PFSK-1 (cell line): ENCODE measurements at regions not wholly inside any gene's neighbourhood (a gene's known extent, or its start where the extent isn't known, plus 50 kb on each side); places are given as distances from the start of the nearest gene placed in this dataset.

ENCODE experiments used
- FOXP2 ChIP-seq: optimal IDR thresholded peaks from 2 replicates; pipeline ENCODE3; 2011; ENCODE audit warnings: borderline replicate concordance, control low read depth, inconsistent platforms; ENCODE audit not compliant: insufficient read depth; ENCODE audit errors: extremely low read length, extremely low read depth
- POLR2AphosphoS5 ChIP-seq: IDR thresholded peaks from 2 replicates; pipeline ENCODE4 v1.6.1; 2012; ENCODE audit warnings: low read depth, mild to moderate bottlenecking, control low read depth, low read length, moderate library complexity
- SIN3A ChIP-seq: IDR thresholded peaks from 2 replicates; pipeline ENCODE4 v1.6.1; 2012; ENCODE audit warnings: mild to moderate bottlenecking, low read length, moderate library complexity, borderline replicate concordance; ENCODE audit not compliant: insufficient read depth
- TAF1 ChIP-seq: IDR thresholded peaks from 2 replicates; pipeline ENCODE4 v1.6.1; 2012; ENCODE audit warnings: low read length, control low read depth, borderline replicate concordance; ENCODE audit not compliant: insufficient read depth
- TF ChIP-seq, protein P1 (sequence below), 2 experiments: IDR thresholded peaks; 2 replicates each; pipeline versions ENCODE4 v1.6.1 to v1.8.0; 2011 to 2012; ENCODE audit warnings: low read depth in 2 of 2, low read length in 2 of 2, control low read depth in 1 of 2, inconsistent platforms in 1 of 2, mild to moderate bottlenecking in 1 of 2, moderate library complexity in 1 of 2; ENCODE audit not compliant: insufficient read depth in 1 of 2

DNA sequence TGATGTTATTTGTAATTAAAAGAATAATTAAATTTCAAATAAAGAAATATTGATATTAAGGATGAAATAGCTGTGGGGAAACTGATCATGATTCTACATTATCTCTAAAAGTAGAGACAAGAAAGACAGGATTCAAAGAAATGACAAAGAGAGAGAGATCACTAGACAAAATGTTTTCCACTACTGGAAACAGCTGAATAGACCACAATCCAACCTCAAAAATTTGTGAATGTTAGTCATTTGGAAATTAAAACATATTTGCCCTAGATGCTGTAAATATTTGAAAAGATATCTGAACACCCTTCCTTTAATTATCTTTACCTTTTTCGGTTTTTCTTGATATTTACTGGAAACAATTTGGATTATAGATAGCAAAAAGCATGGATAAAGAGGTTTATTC is 414.9 kb downstream of the CENPC start:
- TF ChIP-seq POLR2AphosphoS5 (no peak), SIN3A (no peak), FOXP2 (no peak), TAF1 (no peak)
- TF ChIP-seq, protein P1, sequence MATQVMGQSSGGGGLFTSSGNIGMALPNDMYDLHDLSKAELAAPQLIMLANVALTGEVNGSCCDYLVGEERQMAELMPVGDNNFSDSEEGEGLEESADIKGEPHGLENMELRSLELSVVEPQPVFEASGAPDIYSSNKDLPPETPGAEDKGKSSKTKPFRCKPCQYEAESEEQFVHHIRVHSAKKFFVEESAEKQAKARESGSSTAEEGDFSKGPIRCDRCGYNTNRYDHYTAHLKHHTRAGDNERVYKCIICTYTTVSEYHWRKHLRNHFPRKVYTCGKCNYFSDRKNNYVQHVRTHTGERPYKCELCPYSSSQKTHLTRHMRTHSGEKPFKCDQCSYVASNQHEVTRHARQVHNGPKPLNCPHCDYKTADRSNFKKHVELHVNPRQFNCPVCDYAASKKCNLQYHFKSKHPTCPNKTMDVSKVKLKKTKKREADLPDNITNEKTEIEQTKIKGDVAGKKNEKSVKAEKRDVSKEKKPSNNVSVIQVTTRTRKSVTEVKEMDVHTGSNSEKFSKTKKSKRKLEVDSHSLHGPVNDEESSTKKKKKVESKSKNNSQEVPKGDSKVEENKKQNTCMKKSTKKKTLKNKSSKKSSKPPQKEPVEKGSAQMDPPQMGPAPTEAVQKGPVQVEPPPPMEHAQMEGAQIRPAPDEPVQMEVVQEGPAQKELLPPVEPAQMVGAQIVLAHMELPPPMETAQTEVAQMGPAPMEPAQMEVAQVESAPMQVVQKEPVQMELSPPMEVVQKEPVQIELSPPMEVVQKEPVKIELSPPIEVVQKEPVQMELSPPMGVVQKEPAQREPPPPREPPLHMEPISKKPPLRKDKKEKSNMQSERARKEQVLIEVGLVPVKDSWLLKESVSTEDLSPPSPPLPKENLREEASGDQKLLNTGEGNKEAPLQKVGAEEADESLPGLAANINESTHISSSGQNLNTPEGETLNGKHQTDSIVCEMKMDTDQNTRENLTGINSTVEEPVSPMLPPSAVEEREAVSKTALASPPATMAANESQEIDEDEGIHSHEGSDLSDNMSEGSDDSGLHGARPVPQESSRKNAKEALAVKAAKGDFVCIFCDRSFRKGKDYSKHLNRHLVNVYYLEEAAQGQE (IDR thresholded peaks at IDR 0.05; ENCODE audit: insufficient read depth in 1 of 2, low read depth in 2 of 2, low read length in 2 of 2) = no peak

DNA sequence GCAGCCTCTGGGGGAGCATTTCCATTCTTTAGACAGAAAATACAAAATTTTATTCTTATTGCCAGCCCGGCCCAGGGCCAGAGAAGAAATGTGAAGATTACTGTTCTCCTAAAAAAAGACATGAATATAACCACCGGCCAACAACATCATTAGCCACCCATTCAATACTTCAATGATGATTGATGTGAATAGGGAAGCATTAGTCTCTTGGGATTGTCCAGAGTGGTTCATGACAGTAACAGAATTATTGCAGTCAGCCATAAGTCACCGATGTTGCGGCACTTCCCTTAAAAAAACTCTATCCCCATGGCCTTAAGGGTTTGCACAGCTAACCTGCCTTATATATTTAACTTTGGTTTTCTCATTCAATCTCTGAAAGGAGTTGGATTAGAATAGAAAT is 418.7 kb downstream of the CENPC start:
- TF ChIP-seq, protein P1 (IDR thresholded peaks at IDR 0.05; ENCODE audit: insufficient read depth in 1 of 2, low read depth in 2 of 2, low read length in 2 of 2) = no peak
- TF ChIP-seq TAF1 = no peak

- TF ChIP-seq SIN3A = no peak
- TF ChIP-seq TAF1 = no peak
- no peak for TF ChIP-seq FOXP2
- TF ChIP-seq POLR2AphosphoS5 = no peak
- TF ChIP-seq, protein P1 (IDR thresholded peaks at IDR 0.05; ENCODE audit: insufficient read depth in 1 of 2, low read depth in 2 of 2, low read length in 2 of 2) = no peak
These were observed 419.4 kb downstream of the CENPC start for GRCh38 chr4:67125636-67126514.

DNA sequence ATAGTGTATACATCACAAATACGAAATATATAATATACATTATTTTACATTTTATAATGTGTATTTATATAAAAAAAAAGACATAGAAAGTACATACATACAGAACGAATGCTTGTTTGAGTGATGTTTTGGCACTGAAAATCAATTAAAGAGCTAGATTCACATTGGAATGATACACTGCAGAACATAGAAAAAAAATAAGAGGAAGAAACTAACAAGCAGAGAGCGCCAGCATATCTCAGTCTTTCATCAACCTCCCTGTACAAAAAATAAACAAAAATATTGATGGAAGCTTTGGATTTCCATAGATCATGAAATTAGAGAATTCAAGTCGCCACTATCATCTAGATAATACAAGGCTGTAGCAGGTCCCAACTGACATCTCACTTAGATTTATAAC is 420.6 kb downstream of the CENPC start:
- TF ChIP-seq FOXP2 (no peak), SIN3A (no peak), TAF1 (no peak), POLR2AphosphoS5 (no peak)
- TF ChIP-seq, protein P1 (IDR thresholded peaks at IDR 0.05; ENCODE audit: insufficient read depth in 1 of 2, low read depth in 2 of 2, low read length in 2 of 2) = no peak

- TF ChIP-seq TAF1 (no peak), POLR2AphosphoS5 (no peak), SIN3A (no peak), FOXP2 (no peak)
- TF ChIP-seq, protein P1 (IDR thresholded peaks at IDR 0.05; ENCODE audit: insufficient read depth in 1 of 2, low read depth in 2 of 2, low read length in 2 of 2) = no peak
These were observed 423.3 kb downstream of the CENPC start for GRCh38 chr4:67122029-67122428.
